ENCODE measurements at regions not wholly inside any gene's neighbourhood (a gene's known extent, or its start where the extent isn't known, plus 50 kb on each side); places are given as distances from the start of the nearest gene placed in this dataset.
"Not testable (repeated sequence)": the region's sequence is repeated elsewhere in the genome, so short reads cannot be mapped to it uniquely, and the experiment has no call there.

GRCh38 chr1:120614931-120615639 is 108.7 kb upstream of the NBPF26 start:
- DNase-seq (ENCODE audit: low read depth): not testable (repeated sequence)

GRCh38 chr1:120617493-120617892 is 106.3 kb upstream of the NBPF26 start:
- not testable (repeated sequence) for DNase-seq (ENCODE audit: low read depth)

GRCh38 chr1:120619867-120620692 is 103.7 kb upstream of the NBPF26 start:
- not testable (repeated sequence) for DNase-seq (ENCODE audit: low read depth)

GRCh38 chr1:120620693-120620969 is 103.1 kb upstream of the NBPF26 start:
- DNase-seq (ENCODE audit: low read depth): not testable (repeated sequence)

- not testable (repeated sequence) for DNase-seq (ENCODE audit: low read depth)
Observed at GRCh38 chr1:120621278-120621677, 102.5 kb upstream of the NBPF26 start.

- not testable (repeated sequence) for DNase-seq (ENCODE audit: low read depth)
Observed at GRCh38 chr1:120623539-120623938, 100.2 kb upstream of the NBPF26 start.

GRCh38 chr1:120624565-120625064 is 99.1 kb upstream of the NBPF26 start:
- DNase-seq (ENCODE audit: low read depth): not testable (repeated sequence)

GRCh38 chr1:120629832-120630455 is 93.8 kb upstream of the NBPF26 start:
- DNase-seq (ENCODE audit: low read depth): not testable (repeated sequence)

GRCh38 chr1:120634816-120635806 is 88.6 kb upstream of the NBPF26 start:
- not testable (repeated sequence) for DNase-seq (ENCODE audit: low read depth)

GRCh38 chr1:120640261-120641013 is 83.3 kb upstream of the NBPF26 start:
- not testable (repeated sequence) for DNase-seq (ENCODE audit: low read depth)

- not testable (repeated sequence) for DNase-seq (ENCODE audit: low read depth)
Observed at GRCh38 chr1:120641014-120641302, 82.8 kb upstream of the NBPF26 start.

- not testable (repeated sequence) for DNase-seq (ENCODE audit: low read depth)
Observed at GRCh38 chr1:120647182-120647581, 76.6 kb upstream of the NBPF26 start.

- not testable (repeated sequence) for DNase-seq (ENCODE audit: low read depth)
Observed at GRCh38 chr1:120648915-120649623, 74.7 kb upstream of the NBPF26 start.

- not testable (repeated sequence) for DNase-seq (ENCODE audit: low read depth)
Observed at GRCh38 chr1:120649730-120650129, 74.0 kb upstream of the NBPF26 start.

- not testable (repeated sequence) for DNase-seq (ENCODE audit: low read depth)
Observed at GRCh38 chr1:120654114-120654513, 69.6 kb upstream of the NBPF26 start.

- not testable (repeated sequence) for DNase-seq (ENCODE audit: low read depth)
Observed at GRCh38 chr1:120655394-120655793, 68.4 kb upstream of the NBPF26 start.

GRCh38 chr1:120656116-120656515 is 67.6 kb upstream of the NBPF26 start:
- DNase-seq (ENCODE audit: low read depth): not testable (repeated sequence)

- DNase-seq (ENCODE audit: low read depth): not testable (repeated sequence)
Observed at GRCh38 chr1:120657804-120658203, 65.9 kb upstream of the NBPF26 start.

GRCh38 chr1:120658622-120659021 is 65.1 kb upstream of the NBPF26 start:
- not testable (repeated sequence) for DNase-seq (ENCODE audit: low read depth)

- not testable (repeated sequence) for DNase-seq (ENCODE audit: low read depth)
Observed at GRCh38 chr1:120659133-120659532, 64.6 kb upstream of the NBPF26 start.
